HG02759 (cell line): ENCODE measurements at regions not wholly inside any gene's neighbourhood (a gene's known extent, or its start where the extent isn't known, plus 50 kb on each side); places are given as distances from the start of the nearest gene placed in this dataset.
"Not testable (repeated sequence)": the region's sequence is repeated elsewhere in the genome, so short reads cannot be mapped to it uniquely, and the experiment has no call there.

ENCODE experiments used
- ATAC-seq: cut with Tn5 transposase; IDR thresholded peaks from one replicate; pipeline ENCODE4 v1.9.1; 2021; ENCODE audit warnings: mild to moderate bottlenecking, moderate library complexity; ENCODE audit not compliant: unreplicated experiment

GRCh38 chr16:16989368-16989767, 481.4 kb downstream of the XYLT1 start:
- ATAC-seq: no peak

DNA sequence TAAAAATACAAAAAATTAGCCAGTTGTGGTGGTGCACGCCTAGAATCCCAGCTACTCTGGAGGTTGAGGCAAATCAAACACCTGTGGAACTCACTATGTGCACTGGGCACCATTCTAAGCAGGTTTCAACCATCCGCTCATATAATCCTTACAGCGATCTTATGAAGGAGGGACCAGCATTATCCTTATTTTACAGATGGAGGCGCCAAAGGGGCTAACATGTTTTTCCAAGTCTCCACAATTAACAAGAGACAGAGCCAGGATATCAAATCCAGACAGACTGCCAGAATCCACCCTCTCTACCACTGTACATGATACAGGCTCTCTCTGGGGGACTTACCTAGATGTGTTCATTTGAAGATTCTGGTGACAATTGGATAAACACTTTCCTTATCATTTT, 479.0 kb downstream of the XYLT1 start:
- no peak for ATAC-seq

- ATAC-seq: no peak
Observed at GRCh38 chr16:16992975-16993765, 477.6 kb downstream of the XYLT1 start.

DNA sequence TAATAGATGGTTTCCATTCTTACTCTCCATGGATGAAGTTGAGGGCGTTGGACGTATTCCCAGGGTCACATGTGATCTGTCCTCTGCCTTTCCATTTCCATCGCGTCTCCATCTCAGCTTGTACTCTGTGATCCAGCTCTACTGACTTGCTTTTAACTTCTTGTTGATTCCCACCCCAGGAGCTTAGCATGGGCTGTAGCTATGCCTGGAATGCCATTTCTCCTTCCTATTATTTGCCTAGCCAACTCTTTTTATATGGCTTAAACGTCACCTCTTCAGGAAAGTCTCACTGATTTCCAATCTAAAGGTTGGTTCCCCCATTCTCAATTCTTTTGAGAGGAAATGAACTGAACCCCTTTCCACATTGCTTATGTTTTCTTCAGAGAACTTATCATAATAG, 475.9 kb downstream of the XYLT1 start:
- ATAC-seq: no peak

- no peak for ATAC-seq
Observed at GRCh38 chr16:16996827-16997226, 473.9 kb downstream of the XYLT1 start.

DNA sequence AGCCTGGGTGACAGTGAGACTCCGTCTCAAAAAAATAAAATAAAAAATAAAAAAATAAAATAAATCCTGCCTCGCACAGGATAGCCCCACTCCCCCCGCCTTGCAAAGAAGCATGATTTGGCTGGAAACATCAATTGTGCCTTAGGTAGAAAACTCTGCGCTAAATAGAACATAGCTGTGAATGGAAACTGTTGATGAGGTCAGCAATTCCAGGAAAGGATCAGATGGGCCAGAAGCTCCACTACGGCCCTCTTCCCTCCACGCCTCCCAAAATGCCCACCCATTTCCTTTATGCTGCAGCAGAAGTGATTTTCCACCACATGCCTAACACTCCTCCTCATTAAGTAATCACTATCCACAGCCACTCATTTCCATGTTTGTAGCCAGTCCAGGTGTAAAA, 473.4 kb downstream of the XYLT1 start:
- ATAC-seq: no peak

DNA sequence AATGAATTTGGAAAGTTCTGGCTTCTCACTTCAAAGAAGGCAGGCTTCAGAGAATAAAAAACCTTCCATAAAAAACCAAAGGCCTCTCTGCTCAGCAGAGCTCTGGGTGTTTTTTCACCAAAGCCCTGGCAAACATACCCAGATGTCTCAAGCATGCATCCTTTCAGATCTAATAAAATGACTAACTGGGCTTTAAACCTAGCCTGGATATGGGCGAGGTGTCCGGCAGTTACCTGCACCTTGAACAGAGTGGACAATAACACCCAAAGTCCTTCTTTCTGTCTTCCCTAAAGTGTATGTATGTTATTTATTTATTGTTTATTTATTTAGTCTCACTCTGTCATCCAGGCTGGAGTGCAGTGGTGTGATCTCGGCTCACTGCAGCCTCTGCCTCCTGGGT, 469.3 kb downstream of the XYLT1 start:
- ATAC-seq: no peak

DNA sequence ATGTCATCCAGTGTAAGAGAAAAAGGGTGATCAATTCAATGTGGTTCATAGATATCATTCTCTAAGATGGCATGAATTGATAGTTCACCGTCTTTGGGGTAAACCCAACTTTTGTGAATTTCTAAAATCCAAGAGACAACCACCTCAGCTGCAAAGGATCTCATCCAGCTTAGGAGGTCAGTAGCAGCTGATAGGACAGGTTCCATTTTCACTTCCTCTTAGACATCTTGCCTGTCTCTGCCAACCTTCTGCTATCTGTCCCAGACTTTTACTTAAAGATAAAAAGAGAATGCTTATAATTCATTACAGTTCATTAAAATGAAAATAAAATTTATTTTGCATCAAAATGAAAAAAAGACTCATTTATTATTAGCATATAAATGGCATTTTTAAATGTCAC, 468.2 kb downstream of the XYLT1 start:
- no peak for ATAC-seq

- ATAC-seq: not testable (repeated sequence)
Observed at GRCh38 chr16:17005963-17006362, 464.8 kb downstream of the XYLT1 start.

DNA sequence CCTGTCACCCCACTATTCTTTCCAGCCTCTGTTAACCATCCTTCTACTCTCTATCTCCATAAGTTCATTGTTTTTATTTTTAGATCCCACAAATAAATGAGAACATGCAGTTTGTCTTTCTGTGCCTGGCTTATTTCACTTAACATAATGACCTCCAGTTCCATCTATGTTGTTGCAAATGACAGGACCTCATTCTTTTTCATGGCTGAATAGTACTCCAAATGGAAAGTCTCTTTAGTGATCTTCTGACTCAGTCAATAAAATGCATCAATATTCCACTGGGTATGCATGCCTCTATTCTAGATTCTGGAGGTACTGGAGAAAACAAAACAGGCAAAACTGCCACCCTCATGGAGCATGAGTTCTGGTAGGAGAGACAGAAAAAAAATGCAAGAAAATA, 459.0 kb downstream of the XYLT1 start:
- no peak for ATAC-seq

GRCh38 chr16:17013038-17013437, 457.7 kb downstream of the XYLT1 start:
- no peak for ATAC-seq

GRCh38 chr16:17014484-17015121, 456.2 kb downstream of the XYLT1 start:
- no peak for ATAC-seq

- ATAC-seq: no peak
Observed at GRCh38 chr16:17015702-17016101, 455.1 kb downstream of the XYLT1 start.

DNA sequence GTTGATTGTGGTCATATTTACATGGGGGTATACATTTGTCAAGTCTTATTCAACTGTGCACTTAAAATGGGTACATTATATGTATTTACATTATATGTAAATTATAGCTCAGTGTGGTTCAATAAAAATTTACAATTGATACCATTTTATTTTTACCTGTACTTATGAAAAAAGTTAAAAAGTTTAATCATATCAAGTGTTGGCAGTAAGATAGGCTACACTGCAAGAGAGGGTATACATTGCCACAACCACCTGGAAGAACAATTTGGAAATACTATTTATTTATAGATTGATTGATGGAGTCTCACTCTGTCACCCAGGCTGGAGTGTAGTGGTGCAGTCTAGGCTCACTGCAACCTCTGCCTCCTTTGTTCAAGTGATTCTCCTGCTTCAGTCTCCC, 453.3 kb downstream of the XYLT1 start:
- ATAC-seq: no peak

DNA sequence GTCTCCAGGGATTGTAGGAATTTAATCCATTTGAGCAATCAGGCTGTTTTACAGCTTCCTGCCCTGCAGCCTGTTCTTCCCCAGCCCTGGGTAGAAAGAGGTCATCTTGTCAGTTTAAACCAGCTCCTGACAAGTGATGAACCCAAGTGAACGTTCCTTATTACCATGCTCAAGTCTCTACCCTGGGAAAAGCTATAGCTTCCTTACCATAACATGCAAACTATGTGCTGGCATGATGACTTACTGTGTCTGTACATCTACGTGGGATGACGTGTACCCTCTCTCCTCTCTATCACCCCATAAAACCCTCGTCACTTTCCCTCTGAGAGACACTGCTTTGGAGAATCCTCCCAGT, 452.2 kb downstream of the XYLT1 start:
- no peak for ATAC-seq

DNA sequence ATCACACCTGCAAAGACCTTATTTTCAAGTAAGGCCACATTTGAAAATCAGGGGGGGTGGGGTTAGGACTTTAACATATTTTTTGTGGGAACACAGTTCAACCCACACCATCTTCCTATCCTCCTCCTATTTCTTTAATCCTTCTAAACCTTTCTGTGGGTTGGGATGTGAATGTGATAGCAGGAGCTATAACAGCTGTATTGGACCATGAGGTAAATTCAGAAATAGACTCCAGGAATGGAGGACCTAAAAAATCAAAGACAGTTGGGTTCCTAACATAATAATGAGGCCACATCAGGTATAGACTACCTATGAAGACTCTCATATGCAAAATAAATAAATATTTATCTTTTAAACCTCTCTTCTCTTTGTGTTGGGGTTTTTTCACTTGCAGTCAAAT, 451.4 kb downstream of the XYLT1 start:
- ATAC-seq: no peak

GRCh38 chr16:17023606-17024005, 447.2 kb downstream of the XYLT1 start:
- ATAC-seq: no peak

DNA sequence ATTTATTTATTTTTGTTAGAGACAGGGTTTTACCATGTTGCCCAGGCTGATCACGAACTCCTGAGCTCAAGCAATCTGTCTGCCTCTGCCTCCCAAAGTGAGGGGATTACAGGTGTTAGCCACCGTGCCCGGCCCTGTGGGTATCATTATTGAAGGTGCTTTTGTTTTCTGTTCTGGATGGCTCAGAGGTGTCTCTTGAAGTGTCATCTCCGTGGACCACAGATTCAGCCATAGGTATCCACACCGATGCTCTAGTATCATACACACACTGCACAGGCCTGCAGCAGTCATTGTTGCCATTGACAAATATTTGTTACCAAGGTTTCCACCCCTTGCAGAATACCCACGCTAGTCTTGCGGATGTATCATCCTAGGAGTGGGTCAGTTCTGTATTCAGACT, 446.2 kb downstream of the XYLT1 start:
- ATAC-seq: no peak

DNA sequence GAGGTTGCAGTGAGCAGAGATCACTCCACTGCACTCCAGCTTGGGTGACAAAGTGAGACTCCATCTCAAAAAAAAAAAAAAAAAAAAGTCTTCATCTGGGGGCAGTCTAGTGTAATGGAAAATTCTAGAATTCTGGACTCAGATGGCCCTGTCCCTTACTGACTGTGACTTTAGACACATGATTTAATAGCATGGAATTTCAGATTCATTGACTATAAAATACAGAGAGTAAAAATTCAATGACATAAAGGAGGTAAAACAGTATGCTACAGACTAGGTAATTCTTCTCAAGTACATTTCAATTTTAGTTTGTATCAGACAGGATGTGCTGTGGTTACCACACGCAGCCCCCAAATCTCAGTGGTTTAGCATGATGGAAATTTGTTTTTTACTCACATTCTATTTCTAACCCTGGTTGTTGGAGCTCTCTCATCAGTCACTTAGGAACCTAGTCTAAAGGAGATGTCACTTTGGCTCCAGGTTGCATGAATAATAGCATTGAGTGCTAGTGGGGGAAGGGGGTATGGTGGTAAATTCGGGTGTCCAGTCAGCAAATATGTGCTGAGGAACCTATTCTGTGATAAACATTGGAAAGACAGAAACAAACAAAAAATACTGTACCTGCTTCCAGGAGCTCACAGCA, 444.0 kb downstream of the XYLT1 start:
- ATAC-seq: peak; percentile 77

DNA sequence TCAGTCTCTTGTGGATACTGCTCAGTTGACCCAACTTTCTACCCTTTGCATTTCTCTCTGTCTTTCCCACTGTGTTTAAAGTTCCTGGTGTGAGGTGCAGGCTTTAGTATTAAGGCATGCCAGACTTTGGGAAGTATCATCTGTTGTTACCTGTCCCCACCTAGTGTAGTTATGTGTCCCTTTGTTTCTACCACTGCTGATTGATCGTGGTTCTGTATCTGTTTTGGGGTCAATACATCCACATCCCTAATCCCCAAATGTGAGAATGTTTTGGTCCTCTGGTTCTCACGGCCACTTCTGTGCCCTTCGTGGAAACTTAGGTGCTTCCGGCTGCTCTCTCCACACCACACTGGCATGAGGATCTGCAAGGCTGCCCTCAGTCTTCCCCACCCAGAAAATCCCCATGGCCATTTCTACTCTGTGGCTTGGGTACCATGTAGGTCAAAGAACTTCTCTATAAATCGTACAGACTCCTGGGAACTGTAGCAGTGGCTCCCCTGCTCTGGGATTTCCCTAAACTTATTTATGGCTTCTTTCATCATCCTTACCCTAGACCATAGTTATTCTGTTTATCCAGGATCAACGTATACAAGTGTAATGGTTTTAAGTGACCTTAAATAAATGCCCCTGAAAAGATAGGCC, 443.2 kb downstream of the XYLT1 start:
- peak; percentile 51 for ATAC-seq

DNA sequence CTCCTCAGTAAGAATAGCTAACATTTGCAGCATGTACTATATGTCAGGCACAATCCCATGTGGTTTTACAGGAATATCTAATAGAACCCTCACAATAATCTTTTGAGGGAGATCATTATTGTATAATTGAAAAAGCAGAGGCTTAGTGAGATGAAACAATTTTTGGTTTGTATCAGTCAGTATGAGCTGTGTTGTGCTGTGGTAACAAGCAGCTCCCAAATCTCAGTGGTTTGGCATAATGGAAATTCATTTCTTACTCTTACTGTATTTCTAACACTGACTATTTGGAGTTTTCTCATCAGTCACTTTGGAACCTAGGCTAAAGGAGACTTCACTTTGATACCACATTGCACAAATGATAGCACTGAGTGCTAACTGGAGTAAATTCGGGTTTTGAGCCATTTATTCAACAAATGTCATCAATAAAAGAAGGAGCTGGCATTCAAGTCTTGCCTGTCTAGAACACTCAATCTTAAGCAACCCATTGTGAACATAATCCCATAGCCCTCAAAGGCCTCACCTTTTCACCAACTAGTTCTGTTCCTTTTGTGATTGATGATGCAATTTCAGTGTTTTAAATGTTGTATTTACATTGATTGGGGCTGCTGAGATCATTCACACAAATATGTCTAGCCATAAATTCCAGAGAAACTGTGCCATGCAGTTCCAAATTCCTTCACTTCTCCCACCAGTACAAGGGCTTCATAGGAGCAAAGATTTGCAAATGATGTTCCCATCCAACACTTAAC, 441.0 kb downstream of the XYLT1 start:
- ATAC-seq: no peak
